GM12878 (cell line): ENCODE measurements at regions not wholly inside any gene's neighbourhood (a gene's known extent, or its start where the extent isn't known, plus 50 kb on each side); places are given as distances from the start of the nearest gene placed in this dataset.

Source experiments
- ATF2 ChIP-seq: IDR thresholded peaks from 2 replicates; pipeline ENCODE4 v1.6.1; 2012; ENCODE audit warnings: low read length, inconsistent platforms
- BRCA1 ChIP-seq: IDR thresholded peaks from 2 replicates; pipeline ENCODE4 v1.6.1; 2011; ENCODE audit warnings: low read depth, low read length, improper control_type of control experiment
- CBFB ChIP-seq: IDR thresholded peaks from 2 replicates; pipeline ENCODE4 v1.6.1; 2016; ENCODE audit warnings: antibody characterized with exemption, low read depth
- CEBPB ChIP-seq, 2 experiments: fragments of 150-350 bp in 1 of 2; IDR thresholded peaks; 2 replicates each; pipeline ENCODE4 v1.6.1; 2012 to 2014; ENCODE audit warnings: low read depth in 2 of 2, low read length in 2 of 2, borderline replicate concordance in 1 of 2, inconsistent platforms in 1 of 2
- CTCF ChIP-seq, 3 experiments: IDR thresholded peaks in 2 of 3; conservative IDR thresholded peaks in 1 of 3; 2 replicates each; pipeline ENCODE4 v1.5.1; 2011; ENCODE audit warnings: low read depth in 3 of 3, low read length in 3 of 3, mild to moderate bottlenecking in 3 of 3, control low read depth in 2 of 3, moderate library complexity in 2 of 3, inconsistent platforms in 1 of 3, mixed read lengths in 1 of 3; ENCODE audit not compliant: control insufficient read depth in 2 of 3, insufficient read depth in 1 of 3; ENCODE audit errors: extremely low read depth in 1 of 3
- FOXM1 ChIP-seq: IDR thresholded peaks from 2 replicates; pipeline ENCODE4 v1.6.1; 2012; ENCODE audit warnings: low read depth, mild to moderate bottlenecking, inconsistent platforms, low read length, moderate library complexity
- IRF5 ChIP-seq: fragments of 450-650 bp; IDR thresholded peaks from 2 replicates; pipeline ENCODE4 v1.6.1; 2017; ENCODE audit warnings: borderline replicate concordance
- MLLT1 ChIP-seq: fragments of 450-650 bp; IDR thresholded peaks from 2 replicates; pipeline ENCODE4 v1.6.1; 2016; ENCODE audit warnings: mild to moderate bottlenecking
- NFIC ChIP-seq: IDR thresholded peaks from 2 replicates; pipeline ENCODE4 v1.6.1; 2012; ENCODE audit warnings: low read depth, mild to moderate bottlenecking, inconsistent platforms, low read length, moderate library complexity
- NR2C1 ChIP-seq: fragments of 450-650 bp; IDR thresholded peaks from 2 replicates; pipeline ENCODE4 v1.6.1; 2017; ENCODE audit warnings: antibody characterized with exemption, mild to moderate bottlenecking, moderate library complexity
- NR2F1 ChIP-seq: fragments of 450-650 bp; conservative IDR thresholded peaks from 2 replicates; pipeline ENCODE4 v1.6.1; 2017; ENCODE audit warnings: mild to moderate bottlenecking
- RB1 ChIP-seq: fragments of 450-650 bp; formaldehyde crosslinking; IDR thresholded peaks from 2 replicates; pipeline ENCODE4 v1.6.1; 2017; ENCODE audit warnings: mild to moderate bottlenecking, borderline replicate concordance
- RCOR1 ChIP-seq: conservative IDR thresholded peaks from 2 replicates; pipeline ENCODE4 v1.6.1; 2012; ENCODE audit warnings: low read depth, low read length, improper control_type of control experiment
- RUNX3 ChIP-seq: IDR thresholded peaks from 2 replicates; pipeline ENCODE4 v1.6.1; 2012; ENCODE audit warnings: low read length, inconsistent platforms
- SUZ12 ChIP-seq: fragments of 200-600 bp; sonication (generic); IDR thresholded peaks from one replicate; pipeline ENCODE4 v1.6.1; 2018; ENCODE audit warnings: antibody characterized with exemption, mild to moderate bottlenecking; ENCODE audit not compliant: unreplicated experiment
- USF2 ChIP-seq: IDR thresholded peaks from 2 replicates; pipeline ENCODE4 v1.6.1; 2011; ENCODE audit warnings: low read depth, low read length, improper control_type of control experiment, borderline replicate concordance
- ZBED1 ChIP-seq: IDR thresholded peaks from 2 replicates; pipeline ENCODE4 v1.6.1; 2016; ENCODE audit warnings: borderline replicate concordance
- ZNF384 ChIP-seq: IDR thresholded peaks from 2 replicates; pipeline ENCODE4 v1.6.1; 2012; ENCODE audit warnings: low read depth, mild to moderate bottlenecking, low read length, improper control_type of control experiment, borderline replicate concordance
- ZNF622 ChIP-seq: fragments of 450-650 bp; IDR thresholded peaks from 2 replicates; pipeline ENCODE4 v1.6.1; 2017; ENCODE audit warnings: mild to moderate bottlenecking, inconsistent platforms
- ZZZ3 ChIP-seq: IDR thresholded peaks from 2 replicates; pipeline ENCODE4 v1.6.1; 2011; ENCODE audit warnings: low read depth; ENCODE audit not compliant: control insufficient read depth, insufficient read length

GRCh38 chr6:37556881-37557644 is 57.4 kb upstream of the CCDC167 start (continued):
- no peak for TF ChIP-seq CTCF (IDR thresholded peaks at IDR 0.05 in 2 of 3, conservative IDR thresholded peaks at IDR 0.05 in 1 of 3; ENCODE audit: control insufficient read depth in 2 of 3, extremely low read depth in 1 of 3, insufficient read depth in 1 of 3, low read depth in 3 of 3, low read length in 3 of 3)
- no peak for TF ChIP-seq ZNF384
- TF ChIP-seq CBFB: 0 out of 2 replicates have a peak, but pooled peaks have one; percentile 8
- TF ChIP-seq ZBED1: no peak
- TF ChIP-seq MLLT1: peak; percentile 14
- TF ChIP-seq NFIC: no peak
- no peak for TF ChIP-seq BRCA1
- TF ChIP-seq ZNF622: no peak
- no peak for TF ChIP-seq IRF5
- no peak for TF ChIP-seq USF2
- no peak for TF ChIP-seq ZZZ3
- no peak for TF ChIP-seq FOXM1
- no peak for TF ChIP-seq RUNX3
- TF ChIP-seq CEBPB (IDR thresholded peaks at IDR 0.05; ENCODE audit: borderline replicate concordance in 1 of 2, low read depth in 2 of 2, low read length in 2 of 2): no peak
- TF ChIP-seq ATF2: no peak
- no peak; the same call in 1 of the 2 replicates for TF ChIP-seq NR2C1
- TF ChIP-seq NR2F1: peak; percentile 66
- TF ChIP-seq RCOR1: no peak
- TF ChIP-seq RB1: peak; percentile 26; the same call in 1 of the 2 replicates
- no peak for TF ChIP-seq SUZ12
